ENCODE measurements at regions not wholly inside any gene's neighbourhood (a gene's known extent, or its start where the extent isn't known, plus 50 kb on each side); places are given as distances from the start of the nearest gene placed in this dataset.
A peak's percentile ranks its signal among the peaks of the same experiment; 100 is the strongest.

GRCh38 chr3:116833202-116833601 lies 123.6 kb downstream of the TUSC7 start:
- Histone ChIP-seq H3K27me3 (replicated peaks; ENCODE audit: insufficient read depth) (no peaks in the 10 kb centered on the region), H3K27ac (no peak overlapping the region), H3K79me2 (ENCODE audit: insufficient read depth) (no peaks in the 10 kb centered on the region), H3K4me3 (no peak overlapping the region), H3K4me2 (ENCODE audit: unreplicated experiment) (no peak overlapping the region), H3K4me1 (ENCODE audit: insufficient read depth) (0 out of 2 replicates have a peak, but pooled peaks cover 12% of the 10 kb centered on the region), H4K20me1 (ENCODE audit: insufficient read depth) (no peaks in the 10 kb centered on the region), H3K9me3 (ENCODE audit: low read depth) (no peaks in the 10 kb centered on the region), H3F3A (ENCODE audit: insufficient read depth) (no peaks in the 10 kb centered on the region), H2AFZ (no peak overlapping the region), H3K36me3 (ENCODE audit: low read depth) (no peaks in the 10 kb centered on the region), H3K9ac (no peak overlapping the region), H3K9me2 (ENCODE audit: insufficient read depth) (no peaks in the 10 kb centered on the region; the same call in 1 of the 2 replicates)
- TF ChIP-seq EZH2 (IDR thresholded peaks at IDR 0.05; ENCODE audit: insufficient read depth, poor library complexity, severe bottlenecking) (no peak), EZH2phosphoT487 (IDR thresholded peaks at IDR 0.05; ENCODE audit: insufficient read depth, low read depth) (no peak)
- in situ Hi-C loops (cut with MboI), result no loop called here
- DNase-seq, result no peak

GRCh38 chr3:116834816-116835215 lies 125.2 kb downstream of the TUSC7 start:
- no peaks in the 10 kb centered on the region for H3K9me3 ChIP-seq (ENCODE audit: low read depth)
- no peaks in the 10 kb centered on the region for H3F3A ChIP-seq (ENCODE audit: insufficient read depth)
- H3K4me1 ChIP-seq (ENCODE audit: insufficient read depth), result 0 out of 2 replicates have a peak, but pooled peaks cover 12% of the 10 kb centered on the region
- H4K20me1 ChIP-seq (ENCODE audit: insufficient read depth), result no peaks in the 10 kb centered on the region
- H3K27me3 ChIP-seq (replicated peaks; ENCODE audit: insufficient read depth), result no peaks in the 10 kb centered on the region
- DNase-seq, result no peak
- no peak overlapping the region for H3K4me2 ChIP-seq (ENCODE audit: unreplicated experiment)
- H2AFZ ChIP-seq, result no peak overlapping the region
- no peak overlapping the region for H3K27ac ChIP-seq
- no peaks in the 10 kb centered on the region for H3K9me2 ChIP-seq (ENCODE audit: insufficient read depth)
- TF ChIP-seq EZH2phosphoT487 (IDR thresholded peaks at IDR 0.05; ENCODE audit: insufficient read depth, low read depth) (no peak), EZH2 (IDR thresholded peaks at IDR 0.05; ENCODE audit: insufficient read depth, poor library complexity, severe bottlenecking) (no peak)
- no peaks in the 10 kb centered on the region for H3K36me3 ChIP-seq (ENCODE audit: low read depth)
- in situ Hi-C loops (cut with MboI), result no loop called here
- WGBS, 2 experiments (ENCODE audit: low coverage in 1 of 2, low lambda C conversion rate in 2 of 2, missing lambda C conversion rate in 2 of 2), result 89% methylated on average over 1 of the region's 1 CpG
- H3K79me2 ChIP-seq (ENCODE audit: insufficient read depth), result no peaks in the 10 kb centered on the region
- no peak overlapping the region for H3K9ac ChIP-seq
- H3K4me3 ChIP-seq, result no peak overlapping the region

- Histone ChIP-seq H3K9ac (no peak overlapping the region), H3K4me1 (ENCODE audit: insufficient read depth) (0 out of 2 replicates have a peak, but pooled peaks cover 12% of the 10 kb centered on the region), H3F3A (ENCODE audit: insufficient read depth) (no peaks in the 10 kb centered on the region), H3K36me3 (ENCODE audit: low read depth) (no peaks in the 10 kb centered on the region), H3K27ac (no peak overlapping the region), H3K4me2 (ENCODE audit: unreplicated experiment) (no peak overlapping the region), H3K4me3 (no peak overlapping the region), H3K9me2 (ENCODE audit: insufficient read depth) (no peaks in the 10 kb centered on the region), H2AFZ (no peak overlapping the region), H3K79me2 (ENCODE audit: insufficient read depth) (no peaks in the 10 kb centered on the region), H3K9me3 (ENCODE audit: low read depth) (no peaks in the 10 kb centered on the region), H3K27me3 (replicated peaks; ENCODE audit: insufficient read depth) (no peaks in the 10 kb centered on the region), H4K20me1 (ENCODE audit: insufficient read depth) (no peaks in the 10 kb centered on the region)
- in situ Hi-C loops (cut with MboI), result no loop called here
- DNase-seq, result no peak
- no peak for TF ChIP-seq EZH2 (IDR thresholded peaks at IDR 0.05; ENCODE audit: insufficient read depth, poor library complexity, severe bottlenecking)
- TF ChIP-seq EZH2phosphoT487 (IDR thresholded peaks at IDR 0.05; ENCODE audit: insufficient read depth, low read depth), result no peak
- 81 to 92% methylated on average over 1 of the region's 1 CpG for WGBS, 2 experiments (ENCODE audit: low coverage in 1 of 2, low lambda C conversion rate in 2 of 2, missing lambda C conversion rate in 2 of 2)
Observed at GRCh38 chr3:116835658-116836057, 126.1 kb downstream of the TUSC7 start.

- WGBS, 2 experiments (ENCODE audit: low coverage in 1 of 2, low lambda C conversion rate in 2 of 2, missing lambda C conversion rate in 2 of 2), result 48 to 54% methylated on average over 2 of the region's 2 CpGs
- no peak overlapping the region for H3K4me3 ChIP-seq
- no peaks in the 10 kb centered on the region for H3K27me3 ChIP-seq (replicated peaks; ENCODE audit: insufficient read depth)
- DNase-seq, result peak; percentile 19
- H3K9me2 ChIP-seq (ENCODE audit: insufficient read depth), result no peaks in the 10 kb centered on the region
- no peaks in the 10 kb centered on the region for H3K79me2 ChIP-seq (ENCODE audit: insufficient read depth)
- H3K9ac ChIP-seq, result no peak overlapping the region
- H3K4me2 ChIP-seq (ENCODE audit: unreplicated experiment), result no peak overlapping the region
- H3K4me1 ChIP-seq (ENCODE audit: insufficient read depth), result 0 out of 2 replicates have a peak, but pooled peaks cover 12% of the 10 kb centered on the region
- H3K9me3 ChIP-seq (ENCODE audit: low read depth), result no peaks in the 10 kb centered on the region
- H3K27ac ChIP-seq, result no peak overlapping the region
- no peaks in the 10 kb centered on the region for H3F3A ChIP-seq (ENCODE audit: insufficient read depth)
- no peaks in the 10 kb centered on the region for H4K20me1 ChIP-seq (ENCODE audit: insufficient read depth)
- H3K36me3 ChIP-seq (ENCODE audit: low read depth), result no peaks in the 10 kb centered on the region
- TF ChIP-seq EZH2phosphoT487 (IDR thresholded peaks at IDR 0.05; ENCODE audit: insufficient read depth, low read depth) (no peak), EZH2 (IDR thresholded peaks at IDR 0.05; ENCODE audit: insufficient read depth, poor library complexity, severe bottlenecking) (no peak)
- H2AFZ ChIP-seq, result no peak overlapping the region
- in situ Hi-C loops (cut with MboI), result no loop called here
Observed at GRCh38 chr3:116836286-116836685, 126.7 kb downstream of the TUSC7 start.

- DNase-seq, result no peak
- no peaks in the 10 kb centered on the region for H3K9me2 ChIP-seq (ENCODE audit: insufficient read depth)
Observed at GRCh38 chr3:116837483-116837882, 127.9 kb downstream of the TUSC7 start.

More at GRCh38 chr3:116837483-116837882, 127.9 kb downstream of the TUSC7 start:
- H3K27me3 ChIP-seq (replicated peaks; ENCODE audit: insufficient read depth), result no peaks in the 10 kb centered on the region
- no peaks in the 10 kb centered on the region for H3K79me2 ChIP-seq (ENCODE audit: insufficient read depth)
- in situ Hi-C loops (cut with MboI), result no loop called here
- no peak overlapping the region for H2AFZ ChIP-seq
- no peak for TF ChIP-seq EZH2 (IDR thresholded peaks at IDR 0.05; ENCODE audit: insufficient read depth, poor library complexity, severe bottlenecking)
- TF ChIP-seq EZH2phosphoT487 (IDR thresholded peaks at IDR 0.05; ENCODE audit: insufficient read depth, low read depth), result no peak
- H3K4me1 ChIP-seq (ENCODE audit: insufficient read depth), result 0 out of 2 replicates have a peak, but pooled peaks cover 12% of the 10 kb centered on the region
- no peak overlapping the region for H3K4me3 ChIP-seq
- H4K20me1 ChIP-seq (ENCODE audit: insufficient read depth), result no peaks in the 10 kb centered on the region
- no peaks in the 10 kb centered on the region for H3K36me3 ChIP-seq (ENCODE audit: low read depth)
- H3K27ac ChIP-seq, result no peak overlapping the region
- H3K4me2 ChIP-seq (ENCODE audit: unreplicated experiment), result no peak overlapping the region
- WGBS, 2 experiments (ENCODE audit: low coverage in 1 of 2, low lambda C conversion rate in 2 of 2, missing lambda C conversion rate in 2 of 2), result 82 to 83% methylated on average over 3 of the region's 3 CpGs
- no peak overlapping the region for H3K9ac ChIP-seq
- no peaks in the 10 kb centered on the region for H3K9me3 ChIP-seq (ENCODE audit: low read depth)
- no peaks in the 10 kb centered on the region for H3F3A ChIP-seq (ENCODE audit: insufficient read depth)

Data from GM23248 (cell line).